Activated CD4-positive, alpha-beta T cell treated with anti-CD3 and anti-CD28 coated beads for 24 hours (primary cell): ENCODE measurements at regions not wholly inside any gene's neighbourhood (a gene's known extent, or its start where the extent isn't known, plus 50 kb on each side); places are given as distances from the start of the nearest gene placed in this dataset.

Experiments used
- DNase-seq, 2 donors: peaks; one replicate each; pipeline ENCODE4 v3.0.0-alpha.2; 2020; ENCODE audit warnings: low read depth in 2 of 2

DNA sequence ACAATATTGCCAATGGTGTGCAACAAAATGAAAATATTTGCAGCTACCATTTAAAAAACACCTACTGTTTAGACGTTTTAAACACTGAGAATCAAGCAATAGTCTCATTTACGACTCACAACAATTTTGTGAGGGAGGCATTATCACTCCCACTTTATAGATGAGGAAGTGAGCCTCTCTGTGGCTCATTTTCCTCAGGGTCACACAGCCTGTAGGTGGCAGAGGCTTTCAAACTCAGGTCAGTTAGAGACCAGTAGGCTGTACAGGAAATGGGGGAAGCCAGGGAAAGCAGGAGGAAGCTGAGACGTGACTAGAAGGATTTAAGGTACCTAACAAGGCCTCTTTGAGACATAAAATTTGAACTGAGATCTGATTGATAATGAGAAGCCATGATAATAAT, 95.0 kb upstream of the ZNF521 start:
- DNase-seq, result no peak

DNA sequence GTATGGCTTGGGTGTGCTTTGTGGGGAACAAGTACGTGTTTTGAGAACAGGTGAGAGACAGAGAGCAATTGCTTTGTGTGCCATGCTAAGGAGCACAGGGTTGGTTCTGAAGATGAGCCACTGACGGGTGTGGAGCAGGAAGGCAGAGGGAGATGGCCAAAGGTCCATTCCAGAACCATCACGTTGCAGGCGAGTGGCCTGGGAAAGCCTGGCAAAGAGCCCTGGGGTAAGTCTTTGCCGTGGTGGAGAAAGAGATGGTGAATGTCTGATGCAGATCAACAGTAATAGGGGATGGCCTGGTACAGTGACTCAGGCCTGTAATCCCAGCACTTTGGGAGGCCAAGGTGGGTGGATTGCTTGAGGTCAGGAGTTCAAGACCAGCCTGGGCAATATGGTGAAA, 93.5 kb upstream of the ZNF521 start:
- no peak for DNase-seq

DNA sequence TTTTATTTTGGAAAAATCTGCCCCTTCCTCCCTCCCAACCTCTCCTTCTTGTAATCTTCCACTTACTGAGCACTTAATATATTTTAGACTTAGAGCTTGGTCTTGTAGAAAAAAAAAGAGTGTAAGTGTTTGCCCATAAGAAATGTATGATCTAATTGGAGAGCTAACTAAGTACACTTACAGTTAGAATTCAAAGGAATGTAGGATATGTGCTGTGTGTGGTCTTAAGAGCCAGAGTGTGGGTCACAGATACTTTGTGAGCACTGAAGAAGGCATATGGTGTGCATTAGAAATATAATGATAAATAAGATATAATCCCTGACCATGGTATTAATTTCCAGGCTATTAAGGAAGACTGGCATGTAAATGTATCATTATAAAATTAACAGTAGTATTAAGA, 91.8 kb upstream of the ZNF521 start:
- no peak for DNase-seq

DNA sequence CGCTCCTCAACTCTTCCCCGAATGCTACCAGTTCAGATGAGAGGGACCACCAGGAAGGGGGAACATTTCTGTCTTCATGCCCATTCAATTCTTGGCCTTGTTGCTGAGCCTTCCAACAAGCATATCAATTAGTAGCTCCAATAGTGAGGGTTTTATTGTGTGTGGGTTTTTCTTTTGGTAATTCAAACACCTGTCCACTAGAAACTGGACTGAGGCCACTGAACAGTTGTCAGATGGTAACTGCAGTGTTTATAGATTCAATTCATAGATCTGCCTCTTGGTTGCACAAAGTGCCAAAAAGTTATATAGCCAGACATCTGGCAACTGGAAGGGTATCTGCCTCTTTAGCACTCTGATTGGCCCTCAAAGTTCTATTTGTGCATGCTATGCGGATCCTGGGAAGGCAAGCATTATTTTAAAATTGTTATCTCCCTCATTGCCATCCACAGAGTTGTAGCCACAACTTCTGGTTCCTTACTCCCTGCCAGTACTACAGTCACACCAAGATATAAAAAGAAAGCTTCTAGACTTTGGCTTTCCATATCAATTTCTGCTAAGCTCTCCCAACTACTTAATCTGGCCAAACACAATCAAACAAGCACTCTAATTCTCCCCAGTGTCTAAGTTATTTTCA, 83.3 kb upstream of the ZNF521 start:
- DNase-seq, result no peak

DNA sequence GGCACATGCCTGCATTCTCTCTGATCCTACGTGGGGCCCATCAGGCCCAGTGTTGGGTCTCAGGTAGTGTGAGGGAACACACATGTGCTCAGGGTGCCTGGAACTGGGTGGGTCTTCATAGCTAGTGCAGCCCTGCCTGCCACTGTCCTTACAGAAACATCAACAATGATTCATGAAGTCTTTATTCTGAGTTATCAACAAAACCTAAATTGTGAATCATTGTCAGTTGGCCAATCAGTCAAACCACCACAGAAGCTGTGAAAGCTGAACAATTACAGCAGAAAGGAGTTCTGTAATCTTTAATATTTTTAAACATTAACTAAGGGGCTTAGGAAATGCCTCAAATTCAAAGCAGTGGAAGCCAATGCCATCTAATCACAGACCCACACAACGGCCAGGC, 82.8 kb upstream of the ZNF521 start:
- no peak for DNase-seq

DNA sequence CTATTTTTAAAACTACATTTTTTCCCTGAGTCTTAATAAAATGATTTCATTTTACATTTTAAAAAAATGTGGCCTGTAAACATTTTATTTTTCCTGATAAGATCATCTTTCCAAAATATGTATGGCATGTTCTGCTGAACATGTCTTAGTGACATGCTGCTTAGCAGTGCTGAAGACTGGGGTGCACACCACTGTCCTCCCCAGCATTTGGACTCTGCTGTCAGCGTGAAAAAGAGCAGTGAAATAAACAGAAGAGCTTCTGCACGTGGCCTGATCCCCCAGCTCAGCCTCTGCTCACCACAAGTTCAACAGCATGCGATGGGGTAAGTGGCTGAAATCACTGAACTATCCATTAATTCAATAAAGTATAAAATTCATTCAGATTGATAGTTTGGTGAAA, 81.6 kb upstream of the ZNF521 start:
- DNase-seq, result no peak

DNA sequence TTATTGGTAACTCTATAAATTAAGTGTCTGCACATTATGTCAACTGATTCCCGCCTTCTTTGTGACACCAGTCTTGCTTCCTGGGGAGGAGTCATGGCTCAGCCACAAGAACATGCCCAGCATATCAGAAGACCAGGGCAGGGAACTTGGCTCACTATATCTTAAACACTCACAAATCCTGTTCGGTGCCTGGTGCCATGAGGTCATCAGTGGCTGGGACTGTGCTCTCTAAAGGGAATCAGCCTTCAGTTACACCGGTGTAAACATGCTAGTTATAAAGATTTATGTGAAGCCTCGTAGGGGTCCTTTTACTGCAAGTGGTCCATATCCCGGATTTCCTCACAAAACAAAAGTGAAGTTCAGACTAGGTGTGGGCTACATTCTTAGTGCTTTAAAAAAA, 73.1 kb upstream of the ZNF521 start:
- no peak for DNase-seq

DNA sequence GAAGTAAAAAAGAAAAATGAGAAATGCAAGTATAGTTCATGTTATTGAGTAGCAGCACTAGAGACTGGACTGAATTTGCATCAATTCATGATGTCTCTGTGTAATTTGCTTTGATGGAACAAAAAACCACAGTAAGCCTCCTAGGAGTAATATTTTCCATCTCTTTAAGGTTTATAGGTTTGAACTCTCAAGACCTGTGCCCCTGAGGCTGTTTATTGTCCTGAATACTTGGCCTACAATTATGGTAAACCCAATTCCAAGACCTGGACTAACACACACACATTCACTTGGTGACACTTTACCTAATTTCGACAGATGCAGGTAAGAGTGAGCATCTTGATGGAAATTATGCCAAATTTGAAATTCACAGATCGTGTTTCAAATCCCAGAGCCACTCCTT, 71.8 kb upstream of the ZNF521 start:
- no peak for DNase-seq

DNA sequence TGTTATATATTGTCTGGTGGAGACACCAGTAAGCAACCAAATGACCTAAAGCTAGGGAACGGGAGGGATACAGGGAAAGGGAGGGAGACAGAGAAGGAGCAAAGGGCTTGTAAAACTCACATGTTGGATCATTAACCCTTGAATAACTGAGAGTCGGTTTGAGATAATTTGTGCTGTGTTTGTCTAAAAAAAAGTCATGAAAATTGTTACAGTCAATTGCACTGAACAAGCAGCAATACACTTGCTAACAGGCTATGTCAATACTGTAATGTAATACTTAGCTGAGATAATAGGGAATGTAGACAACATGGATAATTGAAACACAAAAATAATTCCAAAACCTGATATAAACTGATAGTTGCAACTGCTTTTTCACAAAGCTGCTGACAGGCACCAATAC, 71.3 kb upstream of the ZNF521 start:
- DNase-seq, result no peak

DNA sequence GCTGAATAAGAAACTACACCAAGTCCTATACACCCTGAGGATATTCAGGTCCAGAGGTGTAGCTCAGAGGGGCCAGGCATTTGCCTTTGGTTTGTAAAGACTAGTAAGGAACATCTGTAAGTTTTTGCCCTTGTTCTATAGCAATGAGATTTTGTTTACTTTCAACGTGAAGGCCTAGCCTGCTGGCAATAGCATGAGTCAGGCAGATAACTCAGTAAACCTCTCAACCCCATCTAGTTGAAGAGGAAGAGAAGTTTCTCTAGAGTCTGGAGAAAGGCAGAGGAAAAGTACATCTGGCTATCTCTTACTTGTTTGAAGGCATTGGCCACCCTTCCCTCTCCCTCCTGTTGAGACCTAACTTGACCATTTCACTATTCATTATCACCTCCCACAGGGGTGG, 70.3 kb upstream of the ZNF521 start:
- no peak for DNase-seq

DNA sequence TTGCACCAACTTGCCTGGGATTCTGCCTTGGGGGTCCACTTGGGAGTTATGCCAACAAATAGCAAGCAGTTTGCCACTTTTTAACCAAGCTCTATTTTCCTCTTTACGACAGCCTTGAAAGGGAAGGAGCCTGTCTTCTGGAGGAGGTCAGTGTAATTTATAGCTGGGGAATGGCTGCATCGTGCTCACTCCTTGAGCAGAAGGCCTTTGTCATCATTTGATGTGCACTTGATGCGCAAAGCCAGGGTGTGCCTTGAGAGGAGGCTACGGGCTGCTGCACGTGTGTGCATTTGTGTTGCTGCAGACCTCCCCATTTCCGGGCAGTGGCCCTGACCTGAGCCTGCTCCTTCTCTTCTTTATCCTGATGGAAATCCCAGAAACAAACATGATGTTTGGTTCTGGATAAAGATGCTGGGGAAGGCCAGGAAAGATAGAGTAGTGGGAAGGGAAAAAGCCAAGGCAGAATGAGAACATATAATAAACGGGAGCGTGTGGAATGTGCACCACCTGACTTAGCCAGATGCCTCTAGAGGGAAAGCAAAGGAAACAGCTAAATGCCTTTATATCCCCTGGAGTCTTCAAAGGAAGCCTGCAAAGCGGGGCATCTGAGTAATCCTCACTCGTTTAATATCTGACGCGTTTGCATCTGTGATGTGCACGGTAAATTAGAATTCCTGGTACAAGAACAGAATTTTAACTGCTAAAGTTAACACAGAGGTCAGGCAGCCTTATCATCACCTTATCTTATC, 68.3 kb upstream of the ZNF521 start:
- no peak for DNase-seq

DNA sequence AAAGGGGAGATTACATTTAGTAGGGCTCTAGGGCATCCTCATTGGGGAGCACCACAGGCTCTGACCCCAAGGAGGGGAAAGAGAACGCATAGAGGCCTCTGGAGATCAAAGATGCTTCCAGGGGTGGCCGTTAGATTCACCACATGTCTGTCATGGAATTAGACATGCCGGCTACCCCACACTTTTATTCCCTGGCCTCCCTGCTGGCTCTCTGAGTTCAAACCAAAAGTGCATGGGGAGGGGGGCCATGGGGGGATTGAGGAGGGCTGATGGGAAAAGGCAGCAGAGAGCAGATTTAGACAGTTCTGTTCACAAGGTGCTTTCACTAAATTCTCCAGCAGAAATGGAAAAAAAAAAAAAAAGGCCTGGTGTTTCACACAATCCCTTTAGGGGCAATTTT, 64.4 kb upstream of the ZNF521 start:
- no peak for DNase-seq

DNA sequence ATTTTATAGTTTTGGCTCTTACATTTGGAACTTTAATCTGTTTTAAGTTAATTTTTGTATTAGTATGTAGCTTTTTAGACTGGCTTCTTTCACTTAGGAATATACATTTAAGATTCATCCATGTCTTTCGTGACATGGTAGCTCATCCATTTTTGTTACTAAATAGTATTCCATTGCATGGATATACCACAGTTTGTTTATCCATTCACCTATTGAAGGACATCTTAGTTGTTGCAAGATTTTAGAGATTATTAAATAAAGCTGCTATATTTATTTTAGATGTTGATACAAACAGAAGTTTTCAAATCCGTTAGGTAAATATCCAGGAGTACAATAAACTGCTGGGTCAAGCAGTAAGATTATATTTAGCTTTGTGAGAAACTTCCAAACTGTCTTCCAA, 58.0 kb upstream of the ZNF521 start:
- no peak for DNase-seq

DNA sequence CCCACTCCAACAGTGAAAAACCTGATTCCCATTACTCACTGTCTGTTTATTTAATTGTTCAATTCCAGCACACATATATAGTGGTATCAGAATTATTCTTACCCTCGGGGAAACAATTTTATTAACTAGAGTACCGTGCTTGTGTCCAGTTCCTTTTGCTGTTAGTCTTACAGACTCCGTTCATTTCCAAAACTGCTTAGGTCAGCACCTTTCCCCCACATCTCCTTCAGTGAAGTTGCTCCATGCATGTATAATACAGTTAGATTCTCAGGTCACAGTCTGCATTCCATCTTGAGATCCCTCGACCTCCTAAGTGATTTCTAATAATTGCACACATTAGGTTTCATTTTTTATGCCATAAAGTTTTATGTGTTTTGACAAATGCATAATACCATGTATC, 56.3 kb upstream of the ZNF521 start:
- DNase-seq, result no peak
